PC-9 (cell line): ENCODE measurements at regions not wholly inside any gene's neighbourhood (a gene's known extent, or its start where the extent isn't known, plus 50 kb on each side); places are given as distances from the start of the nearest gene placed in this dataset.

Source experiments
- BruUV-seq: library from RNA; stranded (reverse); fragments of 400-500 nt; replicated peaks from 2 replicates; lab custom pipeline; 2021; lab: Mats Ljungman, UMichigan
- CTCF ChIA-PET: fragments of 300-600 bp; sonication (Branson Sonifier 250); formaldehyde crosslinking; loops from one replicate; lab custom pipeline; 2022; ENCODE audit warnings: antibody characterized with exemption; lab: Charles Lee
- POLR2A ChIA-PET: fragments of 300-600 bp; sonication (Branson Sonifier 250); formaldehyde crosslinking; loops from one replicate; lab custom pipeline; 2022; ENCODE audit warnings: antibody characterized with exemption; ENCODE audit not compliant: unreplicated experiment; lab: Charles Lee
- DNase-seq, 2 experiments: peaks; one replicate each; pipeline versions ENCODE4 v3.0.0 to v3.0.0-alpha.2; 2015 to 2022; ENCODE audit warnings: mixed read lengths in 1 of 2
- H2AFZ ChIP-seq: fragments of 200-600 bp; sonication (generic); 2 replicates; pipeline ENCODE4 v1.8.1; 2017; ENCODE audit warnings: antibody characterized with exemption
- H3F3A ChIP-seq: fragments of 200-600 bp; sonication (generic); 2 replicates; pipeline ENCODE4 v1.8.1; 2017; ENCODE audit warnings: antibody characterized with exemption, mild to moderate bottlenecking, low read depth; ENCODE audit not compliant: insufficient read depth
- H3K27ac ChIP-seq: fragments of 200-600 bp; sonication (generic); 2 replicates; pipeline ENCODE4 v1.6.1; 2016; ENCODE audit warnings: mixed run types
- H3K27me3 ChIP-seq: fragments of 200-600 bp; sonication (generic); 2 replicates; pipeline ENCODE4 v1.6.1; 2016; ENCODE audit warnings: low read depth, mixed run types; ENCODE audit not compliant: insufficient read depth
- H3K36me3 ChIP-seq: fragments of 200-600 bp; sonication (generic); 2 replicates; pipeline ENCODE4 v1.6.1; 2016; ENCODE audit warnings: low read depth, mixed run types
- H3K4me1 ChIP-seq: fragments of 200-600 bp; sonication (generic); replicated peaks from 2 replicates; pipeline ENCODE4 v1.6.1; 2016; ENCODE audit warnings: mixed run types; ENCODE audit not compliant: insufficient read depth
- H3K4me2 ChIP-seq: fragments of 200-600 bp; sonication (generic); 2 replicates; pipeline ENCODE4 v1.6.1; 2017; ENCODE audit warnings: mixed run types
- H3K4me3 ChIP-seq: fragments of 200-600 bp; sonication (generic); 2 replicates; pipeline ENCODE4 v1.6.1; 2016; ENCODE audit warnings: mixed run types
- H3K79me2 ChIP-seq: fragments of 200-600 bp; sonication (generic); 2 replicates; pipeline ENCODE4 v1.6.1; 2017; ENCODE audit warnings: low read depth, mixed run types
- H3K9me2 ChIP-seq: fragments of 200-600 bp; sonication (generic); 2 replicates; pipeline ENCODE4 v1.8.1; 2017; ENCODE audit warnings: mild to moderate bottlenecking; ENCODE audit not compliant: insufficient read depth
- H3K9me3 ChIP-seq: fragments of 200-600 bp; sonication (generic); 2 replicates; pipeline ENCODE4 v1.8.1; 2016; ENCODE audit warnings: low read depth; ENCODE audit not compliant: insufficient read depth
- H4K20me1 ChIP-seq: fragments of 200-600 bp; sonication (generic); 2 replicates; pipeline ENCODE4 v1.8.1; 2017; ENCODE audit not compliant: insufficient read depth
- CTCF ChIP-seq: fragments of 200-600 bp; sonication (generic); conservative IDR thresholded peaks from 2 replicates; pipeline ENCODE4 v1.6.1; 2017; ENCODE audit warnings: mixed run types, antibody characterized with exemption, mild to moderate bottlenecking, moderate library complexity
- EZH2 ChIP-seq: fragments of 200-600 bp; sonication (generic); IDR thresholded peaks from 2 replicates; pipeline ENCODE4 v1.8.0; 2017; ENCODE audit warnings: antibody characterized with exemption, low read depth
- intact Hi-C: fragments of 100-400 bp; cut with micrococcal nuclease; formaldehyde crosslinking; loops from one replicate; pipeline ENCODE4 v1.10.0; 2022; ENCODE audit not compliant: unreplicated experiment

GRCh38 chr16:7227229-7227721 is 105.4 kb upstream of the RBFOX1 start:
- no TSS peak for BruUV-seq
- Histone ChIP-seq H3K4me2 (no peak overlapping the region), H3K9me2 (no peaks in the 10 kb centered on the region; the same call in 1 of the 2 replicates), H3K36me3 (no peaks in the 10 kb centered on the region), H3K27ac (no peak overlapping the region), H3K9me3 (no peaks in the 10 kb centered on the region), H3K79me2 (no peaks in the 10 kb centered on the region), H3K27me3 (no peaks in the 10 kb centered on the region), H2AFZ (no peak overlapping the region), H3F3A (no peaks in the 10 kb centered on the region), H3K4me1 (no peaks in the 10 kb centered on the region), H4K20me1 (no peaks in the 10 kb centered on the region), H3K4me3 (no peak overlapping the region)
- ChIA-PET POLR2A (no interaction called here), CTCF (no interaction called here)
- intact Hi-C loops: no loop called here
- no peak for DNase-seq
- TF ChIP-seq EZH2: no peak
- no peak for TF ChIP-seq CTCF

GRCh38 chr16:7221157-7221556 is 111.5 kb upstream of the RBFOX1 start:
- CTCF ChIA-PET: no interaction called here
- Histone ChIP-seq H3K4me2 (no peak overlapping the region), H4K20me1 (no peaks in the 10 kb centered on the region), H3K4me3 (no peak overlapping the region), H2AFZ (no peak overlapping the region), H3K27me3 (peaks cover 8% of the 10 kb centered on the region; the same call in 1 of the 2 replicates), H3K4me1 (no peaks in the 10 kb centered on the region), H3K79me2 (no peaks in the 10 kb centered on the region), H3F3A (no peaks in the 10 kb centered on the region), H3K9me2 (no peaks in the 10 kb centered on the region; the same call in 1 of the 2 replicates), H3K36me3 (no peaks in the 10 kb centered on the region), H3K27ac (no peak overlapping the region), H3K9me3 (no peaks in the 10 kb centered on the region)
- POLR2A ChIA-PET: no interaction called here
- no TSS peak for BruUV-seq
- intact Hi-C loops: no loop called here
- TF ChIP-seq CTCF: no peak
- no peak for TF ChIP-seq EZH2
- no peak for DNase-seq

- POLR2A ChIA-PET: no interaction called here
- Histone ChIP-seq H3F3A (no peaks in the 10 kb centered on the region), H2AFZ (no peak overlapping the region), H3K4me3 (no peak overlapping the region), H3K36me3 (no peaks in the 10 kb centered on the region), H3K27ac (no peak overlapping the region), H4K20me1 (no peaks in the 10 kb centered on the region), H3K79me2 (no peaks in the 10 kb centered on the region), H3K9me3 (no peaks in the 10 kb centered on the region), H3K27me3 (peaks cover 12% of the 10 kb centered on the region; the same call in 1 of the 2 replicates), H3K4me2 (no peak overlapping the region), H3K4me1 (no peaks in the 10 kb centered on the region), H3K9me2 (no peaks in the 10 kb centered on the region)
- TF ChIP-seq EZH2 (no peak), CTCF (no peak)
- intact Hi-C loops: no loop called here
- no TSS peak for BruUV-seq
- CTCF ChIA-PET: no interaction called here
- no peak for DNase-seq
Observed at GRCh38 chr16:7218936-7219335, 113.7 kb upstream of the RBFOX1 start.
